ENCODE measurements at regions not wholly inside any gene's neighbourhood (a gene's known extent, or its start where the extent isn't known, plus 50 kb on each side); places are given as distances from the start of the nearest gene placed in this dataset.

DNA sequence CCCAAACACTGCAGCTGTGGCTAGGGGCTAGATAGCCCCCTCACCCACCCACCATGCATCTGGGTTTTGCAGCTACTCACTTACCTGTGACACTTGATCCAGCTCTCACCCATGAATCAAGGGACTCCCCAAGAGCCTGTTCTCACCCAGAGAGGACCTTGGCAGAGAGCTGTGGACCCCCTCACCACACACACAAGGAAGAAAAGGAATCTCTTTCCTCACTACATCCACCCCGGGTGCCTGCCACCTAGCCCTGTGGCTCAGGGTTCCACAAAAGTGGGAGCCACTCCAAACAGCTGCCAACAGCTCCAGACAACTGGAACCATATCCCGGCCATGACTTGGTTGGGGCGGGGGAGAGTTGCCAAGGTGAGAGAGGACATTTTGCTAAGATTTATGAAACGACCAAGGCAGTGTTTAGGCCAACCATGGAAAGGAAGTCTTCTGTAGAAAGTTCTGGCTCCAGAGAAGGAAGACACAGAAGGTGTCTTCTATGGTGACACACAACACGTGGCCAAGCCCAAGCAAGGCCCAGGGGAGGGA is 522.1 kb upstream of the RAB6C start:
- Histone ChIP-seq H3K36me3 (ENCODE audit: insufficient read depth, low read length) (no peaks in the 10 kb centered on the region), H4K20me1 (ENCODE audit: insufficient read depth, low read depth, low read length) (no peaks in the 10 kb centered on the region), H3K79me2 (ENCODE audit: low read length) (no peaks in the 10 kb centered on the region), H2AFZ (ENCODE audit: low read length) (no peak overlapping the region), H3K4me1 (ENCODE audit: low read length) (no peaks in the 10 kb centered on the region), H3K9me3 (ENCODE audit: low read length) (no peaks in the 10 kb centered on the region), H3K9ac (ENCODE audit: low read length) (no peak overlapping the region), H3K4me2 (ENCODE audit: low read depth, low read length, poor library complexity, severe bottlenecking) (no peak overlapping the region), H3K27me3 (ENCODE audit: low read length) (no peaks in the 10 kb centered on the region), H3K27ac (ENCODE audit: low read length) (no peak overlapping the region), H3K4me3 (ENCODE audit: low read length) (no peak overlapping the region), H3K9me2 (replicated peaks; ENCODE audit: insufficient read depth, low read length) (no peaks in the 10 kb centered on the region)
- DNase-seq = no peak

DNA sequence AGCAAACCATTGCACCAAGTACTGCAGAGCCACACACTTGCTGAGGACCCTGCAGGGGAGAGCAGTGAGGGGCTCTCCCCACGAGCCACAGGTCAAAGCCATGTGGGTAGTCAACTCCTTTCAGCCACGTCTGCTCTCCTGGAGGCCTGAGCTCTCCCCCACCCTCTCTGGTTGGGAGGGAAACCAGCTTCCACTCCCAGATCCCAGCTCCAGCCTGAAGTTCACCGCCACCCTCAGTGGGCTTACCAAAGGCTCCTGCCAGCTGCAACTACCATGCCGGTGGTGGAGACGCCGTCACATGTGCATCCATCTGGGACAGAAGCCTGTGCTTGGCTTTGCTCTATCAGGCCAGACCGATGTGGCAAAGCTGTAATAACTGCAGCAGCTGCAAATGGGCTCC is 521.5 kb upstream of the RAB6C start:
- H3K4me3 ChIP-seq (ENCODE audit: low read length) = no peak overlapping the region
- H4K20me1 ChIP-seq (ENCODE audit: insufficient read depth, low read depth, low read length) = no peaks in the 10 kb centered on the region
- H3K9me3 ChIP-seq (ENCODE audit: low read length) = no peaks in the 10 kb centered on the region
- no peak overlapping the region for H3K27ac ChIP-seq (ENCODE audit: low read length)
- H3K4me2 ChIP-seq (ENCODE audit: low read depth, low read length, poor library complexity, severe bottlenecking) = no peak overlapping the region
- H3K9ac ChIP-seq (ENCODE audit: low read length) = no peak overlapping the region
- DNase-seq = no peak
- no peak overlapping the region for H2AFZ ChIP-seq (ENCODE audit: low read length)
- H3K9me2 ChIP-seq (replicated peaks; ENCODE audit: insufficient read depth, low read length) = no peaks in the 10 kb centered on the region
- no peaks in the 10 kb centered on the region for H3K36me3 ChIP-seq (ENCODE audit: insufficient read depth, low read length)
- H3K27me3 ChIP-seq (ENCODE audit: low read length) = no peaks in the 10 kb centered on the region
- no peaks in the 10 kb centered on the region for H3K4me1 ChIP-seq (ENCODE audit: low read length)
- H3K79me2 ChIP-seq (ENCODE audit: low read length) = no peaks in the 10 kb centered on the region

DNA sequence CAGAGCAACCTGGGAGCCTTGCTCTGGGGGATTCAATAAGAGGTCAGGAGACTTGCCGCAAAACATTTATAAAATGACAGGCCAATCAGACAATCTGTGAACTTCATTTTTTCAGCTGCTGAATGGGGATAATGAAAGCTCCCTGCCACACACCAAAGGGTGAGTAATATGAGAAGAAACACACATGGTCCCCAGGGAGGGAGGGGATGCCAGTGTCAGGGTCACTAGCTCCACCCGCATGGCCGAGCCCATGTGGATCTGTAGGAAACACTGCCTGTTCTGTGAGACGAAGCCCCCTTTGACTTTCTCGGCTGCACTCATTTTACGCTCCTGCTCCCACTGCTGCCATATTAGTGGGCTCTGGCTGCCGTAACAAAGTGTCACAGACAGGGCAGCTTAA is 521.0 kb upstream of the RAB6C start:
- no peaks in the 10 kb centered on the region for H3K9me3 ChIP-seq (ENCODE audit: low read length)
- no peak overlapping the region for H3K4me2 ChIP-seq (ENCODE audit: low read depth, low read length, poor library complexity, severe bottlenecking)
- H3K79me2 ChIP-seq (ENCODE audit: low read length) = no peaks in the 10 kb centered on the region
- H2AFZ ChIP-seq (ENCODE audit: low read length) = no peak overlapping the region
- no peaks in the 10 kb centered on the region for H3K36me3 ChIP-seq (ENCODE audit: insufficient read depth, low read length)
- no peak for DNase-seq
- no peaks in the 10 kb centered on the region for H3K9me2 ChIP-seq (replicated peaks; ENCODE audit: insufficient read depth, low read length)
- no peak overlapping the region for H3K27ac ChIP-seq (ENCODE audit: low read length)
- no peak overlapping the region for H3K9ac ChIP-seq (ENCODE audit: low read length)
- H3K4me3 ChIP-seq (ENCODE audit: low read length) = no peak overlapping the region
- H3K27me3 ChIP-seq (ENCODE audit: low read length) = no peaks in the 10 kb centered on the region
- H3K4me1 ChIP-seq (ENCODE audit: low read length) = no peaks in the 10 kb centered on the region
- no peaks in the 10 kb centered on the region for H4K20me1 ChIP-seq (ENCODE audit: insufficient read depth, low read depth, low read length)

DNA sequence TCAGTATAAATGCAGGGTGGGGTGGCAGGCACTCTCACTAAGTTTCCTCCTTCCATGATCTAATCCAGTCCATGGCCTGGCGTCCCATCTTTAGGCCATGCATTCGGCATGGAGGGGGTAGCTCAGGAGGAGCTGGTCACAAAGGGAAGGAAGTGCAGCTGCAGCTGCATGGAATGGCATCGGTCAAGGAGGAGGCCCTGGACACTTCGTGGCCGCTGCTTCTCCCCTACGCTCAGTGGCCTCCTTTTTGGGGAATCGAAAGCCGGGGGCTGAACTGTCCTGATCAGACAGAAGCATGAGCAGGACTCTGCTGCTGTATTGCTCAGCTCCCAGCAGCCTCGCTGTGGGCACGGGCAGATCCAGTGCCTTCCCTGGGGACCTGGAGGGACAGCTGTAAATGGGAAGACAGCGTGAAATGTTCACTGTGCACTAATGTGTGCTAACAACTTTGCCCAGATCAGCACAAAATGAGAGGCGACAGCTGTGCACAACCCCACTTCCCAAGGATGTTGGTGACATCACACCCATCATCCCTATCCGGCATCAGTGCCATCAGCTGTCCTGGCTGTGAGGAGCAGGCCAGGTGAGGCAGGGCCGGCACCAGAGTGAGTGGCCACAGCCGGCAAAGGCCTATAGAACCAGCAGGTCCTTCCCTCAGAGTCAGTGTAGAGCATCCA is 520.1 kb upstream of the RAB6C start:
- Histone ChIP-seq H3K79me2 (ENCODE audit: low read length) (no peaks in the 10 kb centered on the region), H3K4me2 (ENCODE audit: low read depth, low read length, poor library complexity, severe bottlenecking) (no peak overlapping the region), H3K9me2 (replicated peaks; ENCODE audit: insufficient read depth, low read length) (no peaks in the 10 kb centered on the region), H3K4me3 (ENCODE audit: low read length) (no peak overlapping the region), H4K20me1 (ENCODE audit: insufficient read depth, low read depth, low read length) (no peaks in the 10 kb centered on the region), H3K9ac (ENCODE audit: low read length) (no peak overlapping the region), H3K36me3 (ENCODE audit: insufficient read depth, low read length) (no peaks in the 10 kb centered on the region), H3K27ac (ENCODE audit: low read length) (no peak overlapping the region), H3K4me1 (ENCODE audit: low read length) (no peaks in the 10 kb centered on the region), H3K27me3 (ENCODE audit: low read length) (no peaks in the 10 kb centered on the region), H3K9me3 (ENCODE audit: low read length) (no peaks in the 10 kb centered on the region), H2AFZ (ENCODE audit: low read length) (no peak overlapping the region)
- DNase-seq = no peak

DNA sequence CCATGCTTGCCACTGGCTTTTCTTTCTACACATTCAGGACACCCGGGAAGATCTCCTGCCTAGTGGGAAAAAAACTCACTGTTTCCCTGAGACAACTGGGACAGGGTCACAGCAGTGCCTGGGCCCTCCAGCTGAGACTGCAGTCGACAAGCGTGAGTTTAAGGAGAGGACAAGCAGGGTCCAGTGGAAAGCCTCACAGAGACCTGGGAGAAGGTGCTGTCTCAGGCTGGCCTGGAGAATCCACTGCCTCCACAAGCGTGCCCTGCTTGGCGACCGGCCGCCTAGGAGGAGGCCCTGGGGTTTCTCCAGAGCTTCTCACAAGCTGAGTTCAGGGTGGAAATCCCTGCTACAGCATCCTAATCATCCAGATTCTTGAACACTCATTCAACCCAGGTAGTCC is 519.6 kb upstream of the RAB6C start:
- Histone ChIP-seq H3K27ac (ENCODE audit: low read length) (no peak overlapping the region), H3K27me3 (ENCODE audit: low read length) (no peaks in the 10 kb centered on the region), H3K36me3 (ENCODE audit: insufficient read depth, low read length) (no peaks in the 10 kb centered on the region), H2AFZ (ENCODE audit: low read length) (no peak overlapping the region), H3K4me2 (ENCODE audit: low read depth, low read length, poor library complexity, severe bottlenecking) (no peak overlapping the region), H3K79me2 (ENCODE audit: low read length) (no peaks in the 10 kb centered on the region), H3K9me3 (ENCODE audit: low read length) (no peaks in the 10 kb centered on the region), H3K9me2 (replicated peaks; ENCODE audit: insufficient read depth, low read length) (no peaks in the 10 kb centered on the region), H3K4me1 (ENCODE audit: low read length) (no peaks in the 10 kb centered on the region), H4K20me1 (ENCODE audit: insufficient read depth, low read depth, low read length) (no peaks in the 10 kb centered on the region), H3K9ac (ENCODE audit: low read length) (no peak overlapping the region), H3K4me3 (ENCODE audit: low read length) (no peak overlapping the region)
- no peak for DNase-seq

DNA sequence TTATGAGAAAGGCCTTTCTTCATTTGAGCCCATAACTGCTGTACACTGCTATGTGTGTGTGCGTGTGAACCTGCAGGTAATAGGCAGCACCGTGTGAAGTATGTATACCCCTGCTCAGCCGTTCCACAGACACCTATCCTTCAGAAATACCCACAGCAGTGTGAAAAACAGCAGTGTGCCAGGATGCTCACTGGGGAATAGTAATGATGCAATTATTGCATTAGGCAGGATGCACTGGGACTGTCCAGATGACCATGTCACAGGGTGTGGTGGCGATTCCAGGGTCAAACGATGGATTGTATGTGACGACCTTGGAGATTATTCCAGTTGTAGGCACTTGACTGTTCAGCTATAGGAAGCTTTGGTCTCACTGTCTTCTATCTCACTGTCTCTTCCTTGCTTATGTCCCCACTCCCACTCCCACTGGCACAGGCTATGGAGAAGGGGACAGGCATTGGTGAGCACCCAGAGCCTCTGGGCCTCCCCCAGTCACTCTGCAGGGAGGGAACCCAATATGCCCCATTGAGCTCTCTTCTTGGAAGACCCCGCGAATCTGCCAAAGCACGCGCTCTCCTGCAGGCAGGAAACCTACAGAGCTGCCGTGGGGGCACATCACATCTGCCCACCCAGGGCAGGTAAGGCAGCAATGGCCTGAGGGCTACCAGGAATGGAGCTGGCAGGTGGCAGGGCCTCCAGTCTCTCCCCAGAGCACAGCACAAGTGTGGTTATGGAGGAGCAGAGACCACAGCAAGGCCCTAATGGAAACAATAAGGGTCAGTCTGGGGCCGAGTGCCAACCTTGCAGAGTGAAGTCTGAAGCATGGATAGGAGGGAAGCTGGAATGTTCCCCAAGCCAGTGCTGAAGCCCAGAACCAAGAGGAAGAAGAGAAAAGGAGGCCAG is 518.9 kb upstream of the RAB6C start:
- no peak overlapping the region for H3K9ac ChIP-seq (ENCODE audit: low read length)
- no peak overlapping the region for H3K4me2 ChIP-seq (ENCODE audit: low read depth, low read length, poor library complexity, severe bottlenecking)
- no peaks in the 10 kb centered on the region for H3K27me3 ChIP-seq (ENCODE audit: low read length)
- DNase-seq = no peak
- H3K4me3 ChIP-seq (ENCODE audit: low read length) = no peak overlapping the region
- H3K4me1 ChIP-seq (ENCODE audit: low read length) = no peaks in the 10 kb centered on the region
- no peaks in the 10 kb centered on the region for H3K79me2 ChIP-seq (ENCODE audit: low read length)
- no peaks in the 10 kb centered on the region for H3K9me3 ChIP-seq (ENCODE audit: low read length)
- no peak overlapping the region for H2AFZ ChIP-seq (ENCODE audit: low read length)
- no peaks in the 10 kb centered on the region for H3K9me2 ChIP-seq (replicated peaks; ENCODE audit: insufficient read depth, low read length)
- no peaks in the 10 kb centered on the region for H4K20me1 ChIP-seq (ENCODE audit: insufficient read depth, low read depth, low read length)
- no peak overlapping the region for H3K27ac ChIP-seq (ENCODE audit: low read length)
- H3K36me3 ChIP-seq (ENCODE audit: insufficient read depth, low read length) = no peaks in the 10 kb centered on the region

DNA sequence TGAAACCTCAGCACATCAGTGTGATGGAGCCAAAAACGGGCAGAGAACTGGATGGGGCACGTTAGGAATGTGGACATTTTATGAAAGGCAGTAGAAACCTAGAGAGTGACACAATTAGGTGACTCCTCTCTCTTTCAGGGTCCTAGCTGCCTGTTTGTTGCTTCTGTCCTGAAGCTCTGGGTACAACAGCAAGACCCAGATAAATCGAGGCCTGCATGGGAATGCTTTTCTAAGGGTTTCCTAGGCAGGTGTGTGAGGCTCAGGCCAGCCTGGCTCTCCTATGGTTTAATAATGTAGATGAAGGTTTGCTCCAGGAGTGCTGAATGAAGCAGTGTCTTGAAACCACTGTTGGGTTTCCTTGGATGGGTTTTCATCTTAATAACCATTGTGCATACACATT is 517.1 kb upstream of the RAB6C start:
- H3K27me3 ChIP-seq (ENCODE audit: low read length) = no peaks in the 10 kb centered on the region
- no peaks in the 10 kb centered on the region for H3K36me3 ChIP-seq (ENCODE audit: insufficient read depth, low read length)
- H3K79me2 ChIP-seq (ENCODE audit: low read length) = no peaks in the 10 kb centered on the region
- no peaks in the 10 kb centered on the region for H4K20me1 ChIP-seq (ENCODE audit: insufficient read depth, low read depth, low read length)
- DNase-seq = no peak
- H3K4me3 ChIP-seq (ENCODE audit: low read length) = no peak overlapping the region
- H3K27ac ChIP-seq (ENCODE audit: low read length) = no peak overlapping the region
- H3K4me2 ChIP-seq (ENCODE audit: low read depth, low read length, poor library complexity, severe bottlenecking) = no peak overlapping the region
- H3K4me1 ChIP-seq (ENCODE audit: low read length) = no peaks in the 10 kb centered on the region
- no peak overlapping the region for H3K9ac ChIP-seq (ENCODE audit: low read length)
- no peak overlapping the region for H2AFZ ChIP-seq (ENCODE audit: low read length)
- no peaks in the 10 kb centered on the region for H3K9me3 ChIP-seq (ENCODE audit: low read length)
- no peaks in the 10 kb centered on the region for H3K9me2 ChIP-seq (replicated peaks; ENCODE audit: insufficient read depth, low read length)

DNA sequence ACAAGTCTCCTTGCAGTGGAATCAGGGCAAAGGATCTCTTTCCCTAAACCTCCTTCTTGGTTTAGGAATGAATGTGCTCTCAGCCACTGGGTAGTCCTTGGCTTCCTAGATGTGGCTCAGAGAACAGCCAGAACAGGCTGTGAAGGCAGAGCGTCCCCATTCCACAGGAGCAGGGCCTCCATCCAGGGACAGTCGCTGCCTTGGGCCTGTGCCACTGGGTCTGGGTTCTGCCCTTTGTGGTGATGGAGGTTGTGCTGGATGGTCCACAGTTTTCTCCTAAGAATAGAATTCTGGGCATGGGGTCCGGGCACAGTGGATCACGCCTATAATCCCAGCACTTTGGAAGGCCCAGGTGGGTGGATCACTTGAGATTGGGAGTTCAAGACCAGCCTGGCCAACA is 516.5 kb upstream of the RAB6C start:
- H4K20me1 ChIP-seq (ENCODE audit: insufficient read depth, low read depth, low read length) = no peaks in the 10 kb centered on the region
- no peaks in the 10 kb centered on the region for H3K9me3 ChIP-seq (ENCODE audit: low read length)
- no peak overlapping the region for H3K4me3 ChIP-seq (ENCODE audit: low read length)
- no peaks in the 10 kb centered on the region for H3K4me1 ChIP-seq (ENCODE audit: low read length)
- H3K9me2 ChIP-seq (replicated peaks; ENCODE audit: insufficient read depth, low read length) = no peaks in the 10 kb centered on the region
- no peaks in the 10 kb centered on the region for H3K27me3 ChIP-seq (ENCODE audit: low read length)
- DNase-seq = no peak
- H3K9ac ChIP-seq (ENCODE audit: low read length) = no peak overlapping the region
- H3K27ac ChIP-seq (ENCODE audit: low read length) = no peak overlapping the region
- H3K79me2 ChIP-seq (ENCODE audit: low read length) = no peaks in the 10 kb centered on the region
- H2AFZ ChIP-seq (ENCODE audit: low read length) = no peak overlapping the region
- H3K36me3 ChIP-seq (ENCODE audit: insufficient read depth, low read length) = no peaks in the 10 kb centered on the region
- H3K4me2 ChIP-seq (ENCODE audit: low read depth, low read length, poor library complexity, severe bottlenecking) = no peak overlapping the region
